ENCODE measurements at regions not wholly inside any gene's neighbourhood (a gene's known extent, or its start where the extent isn't known, plus 50 kb on each side); places are given as distances from the start of the nearest gene placed in this dataset.

- TF ChIP-seq POLR2AphosphoS5 (IDR thresholded peaks at IDR 0.05), result no peak
- TF ChIP-seq CTCF (IDR thresholded peaks at IDR 0.05 in 8 of 11, conservative IDR thresholded peaks at IDR 0.05 in 3 of 11), result no peak
- no peak for TF ChIP-seq POLR2A (IDR thresholded peaks at IDR 0.05)
Measured at GRCh38 chr9:785997-786396, 55.5 kb upstream of the DMRT1 start.
